CD4-positive, alpha-beta T cell (primary cell): ENCODE measurements at regions not wholly inside any gene's neighbourhood (a gene's known extent, or its start where the extent isn't known, plus 50 kb on each side); places are given as distances from the start of the nearest gene placed in this dataset.

Experiments used
- ATAC-seq: fragments of 200-7000 bp; cut with Tn5 transposase; one replicate; pipeline ENCODE4 v1.10.0; 2022; ENCODE audit warnings: mild to moderate bottlenecking; ENCODE audit not compliant: poor library complexity
- CTCF ChIA-PET: fragments of 350-600 bp; sonication (Branson Sonifier 250); formaldehyde crosslinking; loops from one replicate; lab custom pipeline; 2021; ENCODE audit warnings: antibody characterized with exemption, inconsistent platforms; lab: Charles Lee
- POLR2A ChIA-PET: fragments of 350-600 bp; sonication (Branson Sonifier 250); formaldehyde crosslinking; loops from one replicate; lab custom pipeline; 2021; ENCODE audit warnings: antibody characterized with exemption, inconsistent platforms; lab: Charles Lee
- DNase-seq, 14 experiments: peaks; one replicate each; pipeline ENCODE4 v3.0.0-alpha.2; 2013 to 2020; ENCODE audit warnings: mixed read lengths in 2 of 14
- H3K27ac ChIP-seq, 2 donors: one replicate each; pipeline versions ENCODE4 v1.5.1 to v1.7.0; 2013; ENCODE audit warnings: low read length in 2 of 2, low read depth in 1 of 2, mild to moderate bottlenecking in 1 of 2
- H3K27me3 ChIP-seq, 2 experiments: 1 replicate in 1 of 2; 2 replicates in 1 of 2; pipeline versions ENCODE4 v1.6.1 to v1.7.0; 2013; ENCODE audit warnings: low read length in 2 of 2, control low read depth in 1 of 2, mild to moderate bottlenecking in 1 of 2, moderate library complexity in 1 of 2; ENCODE audit not compliant: insufficient read depth in 2 of 2, control insufficient read depth in 1 of 2
- H3K36me3 ChIP-seq: one replicate; pipeline ENCODE4 v1.6.1; 2013; ENCODE audit warnings: low read length, control low read depth; ENCODE audit not compliant: insufficient read depth
- H3K4me1 ChIP-seq: one replicate; pipeline ENCODE4 v1.6.1; 2013; ENCODE audit warnings: low read length, control low read depth; ENCODE audit not compliant: insufficient read depth
- H3K4me3 ChIP-seq: one replicate; pipeline ENCODE4 v1.5.1; 2013; ENCODE audit warnings: mild to moderate bottlenecking, low read length, moderate library complexity
- H3K9me3 ChIP-seq, 2 experiments: 1 replicate in 1 of 2; 2 replicates in 1 of 2; pipeline versions ENCODE4 v1.6.1 to v1.7.0; 2013; ENCODE audit warnings: low read length in 2 of 2, mild to moderate bottlenecking in 2 of 2, control low read depth in 1 of 2, moderate library complexity in 1 of 2; ENCODE audit not compliant: control insufficient read depth in 1 of 2, insufficient read depth in 1 of 2
- H3K27ac Mint-ChIP-seq: one replicate; pipeline ENCODE4 v1.8.0; 2020; ENCODE audit warnings: mixed read lengths
- H3K27me3 Mint-ChIP-seq: one replicate; pipeline ENCODE4 v1.8.0; 2021; ENCODE audit warnings: mixed read lengths
- H3K36me3 Mint-ChIP-seq: one replicate; pipeline ENCODE4 v1.8.0; 2021; ENCODE audit warnings: low read depth, mixed read lengths
- H3K4me1 Mint-ChIP-seq: one replicate; pipeline ENCODE4 v1.8.0; 2021; ENCODE audit warnings: low read depth, mixed read lengths
- H3K4me3 Mint-ChIP-seq: one replicate; pipeline ENCODE4 v1.8.0; 2020; ENCODE audit warnings: mild to moderate bottlenecking, mixed read lengths
- H3K9me3 Mint-ChIP-seq: one replicate; pipeline ENCODE4 v1.8.0; 2020; ENCODE audit warnings: mixed read lengths
- CTCF ChIP-seq: fragments of 200-600 bp; IDR thresholded peaks from one replicate; pipeline ENCODE4 v1.8.0; 2022; ENCODE audit warnings: antibody characterized with exemption, mild to moderate bottlenecking
- intact Hi-C, 2 experiments: fragments of 100-400 bp; cut with DNase I in 1 of 2; cut with micrococcal nuclease in 1 of 2; formaldehyde crosslinking; loops; one replicate each; pipeline versions ENCODE4 v1.15.1 to v1.9.0; 2023 to 2025; cut with DNase I, micrococcal nuclease

DNA sequence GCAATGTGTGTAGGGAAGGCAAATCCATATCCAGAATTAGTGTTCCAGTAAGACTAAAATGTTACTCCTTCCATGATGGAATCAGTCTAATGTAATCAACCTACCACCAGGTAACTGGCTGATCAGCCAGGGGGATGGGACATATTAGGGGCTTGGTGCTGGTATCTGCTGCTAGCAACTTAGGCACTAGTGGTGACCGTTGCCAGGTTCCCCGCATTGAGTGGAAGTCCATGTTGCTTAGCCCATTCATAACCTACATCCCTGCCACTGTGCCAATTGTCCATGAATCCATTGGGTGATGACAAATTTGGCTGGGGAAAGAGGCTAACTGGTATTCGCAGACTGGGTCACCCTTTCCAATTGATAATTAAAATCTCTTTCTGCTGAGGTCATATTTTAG, 212.2 kb upstream of the ROBO1 start:
- peaks cover 0 to 5% of the 10 kb centered on the region in 2 experiments for H3K9me3 ChIP-seq
- CTCF ChIA-PET, result no interaction called here
- H3K4me3 ChIP-seq, result no peak overlapping the region
- peaks cover 13% of the 10 kb centered on the region for H3K9me3 Mint-ChIP-seq
- H3K36me3 ChIP-seq, result no peaks in the 10 kb centered on the region
- DNase-seq (no peak), ATAC-seq (no peak)
- H3K36me3 Mint-ChIP-seq, result no peaks in the 10 kb centered on the region
- no peaks in the 10 kb centered on the region for H3K27me3 ChIP-seq
- intact Hi-C loops, result no loop called here
- no peaks in the 10 kb centered on the region for H3K4me1 ChIP-seq
- H3K4me1 Mint-ChIP-seq, result no peaks in the 10 kb centered on the region
- H3K27ac ChIP-seq, result no peak overlapping the region
- TF ChIP-seq CTCF, result no peak
- H3K27ac Mint-ChIP-seq, result no peak overlapping the region
- H3K4me3 Mint-ChIP-seq, result no peak overlapping the region
- POLR2A ChIA-PET, result no interaction called here
- H3K27me3 Mint-ChIP-seq, result no peaks in the 10 kb centered on the region

DNA sequence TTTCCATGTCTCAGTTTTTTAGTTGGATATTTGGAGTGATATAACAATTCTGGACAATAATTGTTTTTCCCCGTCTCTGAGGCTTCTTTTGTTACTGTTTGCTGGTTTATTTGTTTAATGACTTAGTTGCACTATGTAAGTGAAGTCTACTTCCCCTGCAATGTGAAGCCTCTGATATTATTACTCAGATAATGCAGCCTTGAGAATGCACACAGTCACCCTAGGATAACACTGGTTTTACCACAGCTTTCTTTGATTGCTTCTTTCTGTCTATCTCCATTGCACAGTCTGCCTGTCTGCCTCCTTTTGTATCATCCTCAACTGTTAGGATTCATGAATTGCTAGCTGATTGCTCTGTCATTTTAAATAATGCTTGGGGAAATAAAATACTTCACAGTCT, 208.7 kb upstream of the ROBO1 start:
- Mint-ChIP-seq H3K27ac (no peak overlapping the region), H3K4me1 (no peaks in the 10 kb centered on the region), H3K36me3 (no peaks in the 10 kb centered on the region), H3K27me3 (no peaks in the 10 kb centered on the region), H3K9me3 (peaks cover 8% of the 10 kb centered on the region), H3K4me3 (no peak overlapping the region)
- ChIA-PET CTCF (no interaction called here), POLR2A (no interaction called here)
- peaks cover 0 to 5% of the 10 kb centered on the region in 2 experiments for H3K9me3 ChIP-seq
- H3K27ac ChIP-seq, result no peak overlapping the region
- no peak overlapping the region for H3K4me3 ChIP-seq
- DNase-seq (no peak), ATAC-seq (no peak)
- intact Hi-C loops, result no loop called here
- TF ChIP-seq CTCF, result no peak
- no peaks in the 10 kb centered on the region for H3K27me3 ChIP-seq
- no peaks in the 10 kb centered on the region for H3K4me1 ChIP-seq
- no peaks in the 10 kb centered on the region for H3K36me3 ChIP-seq

- Mint-ChIP-seq H3K4me3 (no peak overlapping the region), H3K36me3 (no peaks in the 10 kb centered on the region), H3K9me3 (peaks cover 5% of the 10 kb centered on the region), H3K27ac (no peak overlapping the region), H3K27me3 (no peaks in the 10 kb centered on the region), H3K4me1 (no peaks in the 10 kb centered on the region)
- intact Hi-C loops, result no loop called here
- DNase-seq (no peak), ATAC-seq (no peak)
- H3K36me3 ChIP-seq, result no peaks in the 10 kb centered on the region
- no peaks in the 10 kb centered on the region for H3K4me1 ChIP-seq
- H3K27ac ChIP-seq, result no peak overlapping the region
- TF ChIP-seq CTCF, result no peak
- peaks cover 0 to 5% of the 10 kb centered on the region in 2 experiments for H3K9me3 ChIP-seq
- H3K27me3 ChIP-seq, result no peaks in the 10 kb centered on the region
- POLR2A ChIA-PET, result no interaction called here
- CTCF ChIA-PET, result no interaction called here
- H3K4me3 ChIP-seq, result no peak overlapping the region
Observed at GRCh38 chr3:79973917-79974595, 206.3 kb upstream of the ROBO1 start.
